GM12878 (cell line): ENCODE measurements at regions not wholly inside any gene's neighbourhood (a gene's known extent, or its start where the extent isn't known, plus 50 kb on each side); places are given as distances from the start of the nearest gene placed in this dataset.

Experiments used
- ATAC-seq: fragments of 200-7000 bp; cut with Tn5 transposase; 3 replicates; pipeline ENCODE4 v1.9.1; 2020; ENCODE audit warnings: mild to moderate bottlenecking, moderate library complexity
- BruUV-seq: library from RNA; stranded (reverse); fragments of 400-500 nt; replicated peaks from 2 replicates; lab custom pipeline; 2021; lab: Mats Ljungman, UMichigan
- CTCF ChIA-PET: fragments of 300-600 bp; sonication (Branson Sonifier 250); formaldehyde crosslinking; extraction: SDS; loops from one replicate; lab custom pipeline; 2021; ENCODE audit warnings: inconsistent platforms; lab: Yijun Ruan, JAX
- POLR2A ChIA-PET: fragments of 350-600 bp; formaldehyde crosslinking; extraction: SDS; loops from one replicate; lab custom pipeline; 2021; ENCODE audit warnings: inconsistent platforms; lab: Charles Lee
- RAD21 ChIA-PET: fragments of 300-600 bp; sonication (Branson Sonifier 250); formaldehyde crosslinking; loops from one replicate; lab custom pipeline; 2023; ENCODE audit warnings: antibody characterized with exemption; ENCODE audit not compliant: unreplicated experiment; lab: Charles Lee
- SMC1A ChIA-PET: fragments of 300-600 bp; sonication (Branson Sonifier 250); formaldehyde crosslinking; loops from one replicate; lab custom pipeline; 2023; ENCODE audit not compliant: unreplicated experiment, uncharacterized antibody; lab: Charles Lee
- DNase-seq: peaks from one replicate; pipeline ENCODE4 v3.0.0-alpha.2; 2011; ENCODE audit warnings: low read depth, low spot score
- FAIRE-seq: peaks from 3 replicates; lab custom pipeline; 2011; peaks lifted over from hg19 to GRCh38; lab: Jason Lieb, UNC
- H2AFZ ChIP-seq: 2 replicates; pipeline ENCODE4 v1.6.0; 2011; ENCODE audit warnings: low read depth, low read length, control low read depth; ENCODE audit not compliant: control insufficient read depth
- H3K27ac ChIP-seq: 2 replicates; pipeline ENCODE4 v1.5.1; 2011; ENCODE audit warnings: control low read depth; ENCODE audit not compliant: control insufficient read depth, insufficient read depth
- H3K27me3 ChIP-seq, 2 experiments: replicated peaks in 1 of 2; 2 replicates each; pipeline versions ENCODE4 v1.6.0 to v1.6.1; 2011; ENCODE audit warnings: low read length in 1 of 2; ENCODE audit not compliant: control insufficient read depth in 2 of 2, insufficient read depth in 2 of 2
- H3K36me3 ChIP-seq, 2 experiments: 2 replicates each; pipeline ENCODE4 v1.5.1; 2011; ENCODE audit warnings: low read length in 1 of 2; ENCODE audit not compliant: control insufficient read depth in 2 of 2, insufficient read depth in 2 of 2
- H3K4me1 ChIP-seq: 2 replicates; pipeline ENCODE4 v1.6.1; 2011; ENCODE audit warnings: mild to moderate bottlenecking, low read length, moderate library complexity, mixed read lengths; ENCODE audit not compliant: control insufficient read depth, insufficient read depth
- H3K4me2 ChIP-seq: 2 replicates; pipeline ENCODE4 v1.6.0; 2011; ENCODE audit warnings: control low read depth; ENCODE audit not compliant: control insufficient read depth, insufficient read depth
- H3K4me3 ChIP-seq: fragments of 200-600 bp; sonication (generic); 2 replicates; pipeline ENCODE4 v1.5.1; 2016
- H3K79me2 ChIP-seq: 2 replicates; pipeline ENCODE4 v1.6.0; 2011; ENCODE audit warnings: low read length; ENCODE audit not compliant: control insufficient read depth, insufficient read depth
- H3K9ac ChIP-seq: 2 replicates; pipeline ENCODE4 v1.8.0; 2011; ENCODE audit warnings: low read length, control low read depth, mixed read lengths; ENCODE audit not compliant: control insufficient read depth, insufficient read depth
- H3K9me3 ChIP-seq: replicated peaks from 3 replicates; pipeline ENCODE4 v1.5.1; 2011; ENCODE audit warnings: mild to moderate bottlenecking, low read length; ENCODE audit not compliant: control insufficient read depth, insufficient read depth
- H4K20me1 ChIP-seq: 2 replicates; pipeline ENCODE4 v1.6.0; 2011; ENCODE audit not compliant: control insufficient read depth, insufficient read depth
- ATF7 ChIP-seq: fragments of 450-650 bp; IDR thresholded peaks from 2 replicates; pipeline ENCODE4 v1.6.1; 2016; ENCODE audit warnings: low read depth, mild to moderate bottlenecking
- BRCA1 ChIP-seq: IDR thresholded peaks from 2 replicates; pipeline ENCODE4 v1.6.1; 2011; ENCODE audit warnings: low read depth, low read length, improper control_type of control experiment
- CTCF ChIP-seq, 3 experiments: IDR thresholded peaks in 2 of 3; conservative IDR thresholded peaks in 1 of 3; 2 replicates each; pipeline ENCODE4 v1.5.1; 2011; ENCODE audit warnings: low read depth in 3 of 3, low read length in 3 of 3, mild to moderate bottlenecking in 3 of 3, control low read depth in 2 of 3, moderate library complexity in 2 of 3, inconsistent platforms in 1 of 3, mixed read lengths in 1 of 3; ENCODE audit not compliant: control insufficient read depth in 2 of 3, insufficient read depth in 1 of 3; ENCODE audit errors: extremely low read depth in 1 of 3
- FOS ChIP-seq: IDR thresholded peaks from 3 replicates; pipeline ENCODE4 v1.6.1; 2011; ENCODE audit warnings: borderline replicate concordance; ENCODE audit not compliant: insufficient read length; ENCODE audit errors: extremely low read depth
- GABPA ChIP-seq: IDR thresholded peaks from 2 replicates; pipeline ENCODE4 v1.6.1; 2014; ENCODE audit warnings: antibody characterized with exemption, low read depth, mild to moderate bottlenecking, inconsistent platforms
- HDAC2 ChIP-seq: fragments of 200-600 bp; sonication (generic); IDR thresholded peaks from 2 replicates; pipeline ENCODE4 v1.6.1; 2017
- NFXL1 ChIP-seq: fragments of 450-650 bp; IDR thresholded peaks from 2 replicates; pipeline ENCODE4 v1.6.1; 2017; ENCODE audit warnings: antibody characterized with exemption, mild to moderate bottlenecking, borderline replicate concordance
- RAD21 ChIP-seq: IDR thresholded peaks from 2 replicates; pipeline ENCODE4 v1.6.1; 2011; ENCODE audit warnings: mild to moderate bottlenecking, low read depth, low read length, moderate library complexity; ENCODE audit not compliant: insufficient read depth
- RBBP5 ChIP-seq: fragments of 200-600 bp; sonication (generic); conservative IDR thresholded peaks from 2 replicates; pipeline ENCODE4 v1.6.1; 2016
- SIN3A ChIP-seq: IDR thresholded peaks from 2 replicates; pipeline ENCODE4 v1.6.1; 2012; ENCODE audit warnings: low read depth, low read length, improper control_type of control experiment
- SIX5 ChIP-seq: IDR thresholded peaks from 2 replicates; pipeline ENCODE4 v1.6.1; 2011; ENCODE audit warnings: mild to moderate bottlenecking, low read depth, low read length, moderate library complexity; ENCODE audit not compliant: severe bottlenecking
- SMARCA5 ChIP-seq: fragments of 450-650 bp; IDR thresholded peaks from 2 replicates; pipeline ENCODE4 v1.6.1; 2017; ENCODE audit warnings: mild to moderate bottlenecking
- SMC3 ChIP-seq: IDR thresholded peaks from 2 replicates; pipeline ENCODE4 v1.6.1; 2011; ENCODE audit warnings: low read length, improper control_type of control experiment, borderline replicate concordance
- SRF ChIP-seq, 2 experiments: IDR thresholded peaks; 2 replicates each; pipeline ENCODE4 v1.6.1; 2011; ENCODE audit warnings: low read depth in 2 of 2, low read length in 2 of 2, mild to moderate bottlenecking in 1 of 2, moderate library complexity in 1 of 2
- ZNF622 ChIP-seq: fragments of 450-650 bp; IDR thresholded peaks from 2 replicates; pipeline ENCODE4 v1.6.1; 2017; ENCODE audit warnings: mild to moderate bottlenecking, inconsistent platforms
- ZZZ3 ChIP-seq: IDR thresholded peaks from 2 replicates; pipeline ENCODE4 v1.6.1; 2011; ENCODE audit warnings: low read depth; ENCODE audit not compliant: control insufficient read depth, insufficient read length
- WGBS: methylation state at CpG from one replicate; pipeline ENCODE4 v1.1.6; 2016; ENCODE audit warnings: low lambda C conversion rate; ENCODE audit not compliant: insufficient replicate concordance, insufficient coverage; ENCODE audit errors: missing lambda C conversion rate; 5-methylcytosine and 5-hydroxymethylcytosine counted together
- in situ Hi-C: fragments of 300-500 bp; cut with MboI; formaldehyde crosslinking; loops from 9 replicates; pipeline ENCODE4 v1.14.3; 2018; ENCODE audit warnings: mixed read lengths
- intact Hi-C: fragments of 100-400 bp; cut with micrococcal nuclease; formaldehyde crosslinking; loops from one replicate; pipeline ENCODE4 v1.14.2; 2022; ENCODE audit not compliant: unreplicated experiment

- no TSS peak for BruUV-seq
- no peaks in the 10 kb centered on the region for H3K4me1 ChIP-seq
- no peaks in the 10 kb centered on the region for H4K20me1 ChIP-seq
- H3K9me3 ChIP-seq, result no peaks in the 10 kb centered on the region
- peaks cover 4% of the 10 kb centered on the region in 2 experiments for H3K27me3 ChIP-seq
- H3K4me2 ChIP-seq, result no peak overlapping the region
- ATAC-seq (no peak), DNase-seq (no peak), FAIRE-seq (no peak)
- no peak overlapping the region for H3K4me3 ChIP-seq
- ChIA-PET RAD21 (no interaction called here), SMC1A (no interaction called here), POLR2A (no interaction called here), CTCF (no interaction called here)
- TF ChIP-seq RBBP5 (no peak), SMARCA5 (no peak), SRF (IDR thresholded peaks at IDR 0.05; ENCODE audit: low read depth in 2 of 2, low read length in 2 of 2) (no peak), NFXL1 (no peak), ATF7 (no peak), ZZZ3 (no peak), SIN3A (no peak), RAD21 (no peak), SIX5 (no peak), GABPA (no peak), CTCF (IDR thresholded peaks at IDR 0.05 in 2 of 3, conservative IDR thresholded peaks at IDR 0.05 in 1 of 3; ENCODE audit: control insufficient read depth in 2 of 3, extremely low read depth in 1 of 3, insufficient read depth in 1 of 3, low read depth in 3 of 3, low read length in 3 of 3) (no peak), ZNF622 (no peak), HDAC2 (no peak), BRCA1 (no peak), SMC3 (no peak), FOS (no peak)
- WGBS, result 0% methylated on average over 2 of the region's 2 CpGs
- H3K36me3 ChIP-seq, result no peaks in the 10 kb centered on the region
- no peak overlapping the region for H3K27ac ChIP-seq
- intact Hi-C loops, result no loop called here
- H3K9ac ChIP-seq, result no peak overlapping the region
- no peaks in the 10 kb centered on the region for H3K79me2 ChIP-seq
- no peak overlapping the region for H2AFZ ChIP-seq
- in situ Hi-C loops, result no loop called here
These were observed 55.3 kb upstream of the MTAP start for GRCh38 chr9:21747175-21747574.
